ENCODE measurements at regions not wholly inside any gene's neighbourhood (a gene's known extent, or its start where the extent isn't known, plus 50 kb on each side); places are given as distances from the start of the nearest gene placed in this dataset.

GRCh38 chr1:170836141-170836540 is 99.2 kb upstream of the MROH9 start:
- no peaks in the 10 kb centered on the region for H3K9me3 ChIP-seq (ENCODE audit: control insufficient read depth in 2 of 2, low read length in 2 of 2)
- no peaks in the 10 kb centered on the region for H3K27me3 ChIP-seq (ENCODE audit: control insufficient read depth, insufficient read depth, low read length)
- Mint-ChIP-seq H3K27ac (no peak overlapping the region), H3K4me3 (no peak overlapping the region), H3K4me1 (no peaks in the 10 kb centered on the region), H3K36me3 (no peaks in the 10 kb centered on the region), H3K27me3 (no peaks in the 10 kb centered on the region), H3K9me3 (peaks cover 0 to 6% (median 3%) of the 10 kb centered on the region in 7 donors)
- no peaks in the 10 kb centered on the region for H3K36me3 ChIP-seq (ENCODE audit: control insufficient read depth, insufficient read depth, low read length)
- H3K4me1 ChIP-seq (ENCODE audit: control insufficient read depth, insufficient read depth, low read length, poor library complexity, severe bottlenecking): no peaks in the 10 kb centered on the region
- no peak overlapping the region for H3K27ac ChIP-seq (ENCODE audit: insufficient read depth, low read length, poor library complexity, severe bottlenecking)
- ATAC-seq (ENCODE audit: low read depth in 2 of 2): no peak
- no peak for DNase-seq
- no peak overlapping the region for H3K4me3 ChIP-seq (ENCODE audit: low read depth, low read length)

GRCh38 chr1:170840371-170840770 is 95.0 kb upstream of the MROH9 start:
- peaks cover 0 to 3% (median 0%) of the 10 kb centered on the region in 7 donors for H3K9me3 Mint-ChIP-seq
- no peaks in the 10 kb centered on the region for H3K27me3 Mint-ChIP-seq
- H3K36me3 ChIP-seq (ENCODE audit: control insufficient read depth, insufficient read depth, low read length): no peaks in the 10 kb centered on the region
- ATAC-seq (ENCODE audit: low read depth in 2 of 2): no peak
- no peak for DNase-seq
- H3K27ac Mint-ChIP-seq: no peak overlapping the region
- no peaks in the 10 kb centered on the region for H3K4me1 ChIP-seq (ENCODE audit: control insufficient read depth, insufficient read depth, low read length, poor library complexity, severe bottlenecking)
- H3K4me3 ChIP-seq (ENCODE audit: low read depth, low read length): no peak overlapping the region
- H3K36me3 Mint-ChIP-seq: no peaks in the 10 kb centered on the region
- no peaks in the 10 kb centered on the region for H3K4me1 Mint-ChIP-seq
- no peak overlapping the region for H3K4me3 Mint-ChIP-seq
- no peaks in the 10 kb centered on the region for H3K9me3 ChIP-seq (ENCODE audit: control insufficient read depth in 2 of 2, low read length in 2 of 2)
- no peak overlapping the region for H3K27ac ChIP-seq (ENCODE audit: insufficient read depth, low read length, poor library complexity, severe bottlenecking)
- no peaks in the 10 kb centered on the region for H3K27me3 ChIP-seq (ENCODE audit: control insufficient read depth, insufficient read depth, low read length)

GRCh38 chr1:170853302-170853701 is 82.0 kb upstream of the MROH9 start:
- H3K36me3 ChIP-seq (ENCODE audit: control insufficient read depth, insufficient read depth, low read length): no peaks in the 10 kb centered on the region
- Mint-ChIP-seq H3K27ac (no peak overlapping the region), H3K27me3 (no peaks in the 10 kb centered on the region), H3K4me3 (no peak overlapping the region), H3K9me3 (peaks cover 0 to 6% (median 0%) of the 10 kb centered on the region in 7 donors), H3K4me1 (no peaks in the 10 kb centered on the region), H3K36me3 (no peaks in the 10 kb centered on the region)
- no peaks in the 10 kb centered on the region for H3K4me1 ChIP-seq (ENCODE audit: control insufficient read depth, insufficient read depth, low read length, poor library complexity, severe bottlenecking)
- no peak overlapping the region for H3K27ac ChIP-seq (ENCODE audit: insufficient read depth, low read length, poor library complexity, severe bottlenecking)
- no peaks in the 10 kb centered on the region for H3K9me3 ChIP-seq (ENCODE audit: control insufficient read depth in 2 of 2, low read length in 2 of 2)
- no peak overlapping the region for H3K4me3 ChIP-seq (ENCODE audit: low read depth, low read length)
- ATAC-seq (ENCODE audit: low read depth in 2 of 2): no peak
- no peak for DNase-seq
- peaks cover 5% of the 10 kb centered on the region for H3K27me3 ChIP-seq (ENCODE audit: control insufficient read depth, insufficient read depth, low read length)

- H3K4me1 ChIP-seq (ENCODE audit: control insufficient read depth, insufficient read depth, low read length, poor library complexity, severe bottlenecking): no peaks in the 10 kb centered on the region
- Mint-ChIP-seq H3K27me3 (no peaks in the 10 kb centered on the region), H3K9me3 (peaks cover 0 to 6% (median 0%) of the 10 kb centered on the region in 7 donors), H3K4me1 (no peaks in the 10 kb centered on the region), H3K4me3 (no peak overlapping the region), H3K36me3 (no peaks in the 10 kb centered on the region), H3K27ac (no peak overlapping the region)
- H3K4me3 ChIP-seq (ENCODE audit: low read depth, low read length): no peak overlapping the region
- H3K36me3 ChIP-seq (ENCODE audit: control insufficient read depth, insufficient read depth, low read length): no peaks in the 10 kb centered on the region
- peaks cover 5% of the 10 kb centered on the region for H3K27me3 ChIP-seq (ENCODE audit: control insufficient read depth, insufficient read depth, low read length)
- no peak overlapping the region for H3K27ac ChIP-seq (ENCODE audit: insufficient read depth, low read length, poor library complexity, severe bottlenecking)
- ATAC-seq (ENCODE audit: low read depth in 2 of 2) (no peak), DNase-seq (no peak)
- H3K9me3 ChIP-seq (ENCODE audit: control insufficient read depth in 2 of 2, low read length in 2 of 2): no peaks in the 10 kb centered on the region
These were observed 81.5 kb upstream of the MROH9 start for GRCh38 chr1:170853867-170854266.

GRCh38 chr1:170854677-170855076 is 80.7 kb upstream of the MROH9 start:
- H3K36me3 Mint-ChIP-seq: no peaks in the 10 kb centered on the region
- no peak overlapping the region for H3K4me3 Mint-ChIP-seq
- no peak for ATAC-seq (ENCODE audit: low read depth in 2 of 2)
- peaks cover 0 to 6% (median 0%) of the 10 kb centered on the region in 7 donors for H3K9me3 Mint-ChIP-seq
- no peak for DNase-seq
- no peaks in the 10 kb centered on the region for H3K36me3 ChIP-seq (ENCODE audit: control insufficient read depth, insufficient read depth, low read length)
- peaks cover 5% of the 10 kb centered on the region for H3K27me3 ChIP-seq (ENCODE audit: control insufficient read depth, insufficient read depth, low read length)
- no peaks in the 10 kb centered on the region for H3K4me1 ChIP-seq (ENCODE audit: control insufficient read depth, insufficient read depth, low read length, poor library complexity, severe bottlenecking)
- no peak overlapping the region for H3K4me3 ChIP-seq (ENCODE audit: low read depth, low read length)
- no peaks in the 10 kb centered on the region for H3K27me3 Mint-ChIP-seq
- no peaks in the 10 kb centered on the region for H3K4me1 Mint-ChIP-seq
- no peak overlapping the region for H3K27ac Mint-ChIP-seq
- H3K27ac ChIP-seq (ENCODE audit: insufficient read depth, low read length, poor library complexity, severe bottlenecking): no peak overlapping the region
- no peaks in the 10 kb centered on the region for H3K9me3 ChIP-seq (ENCODE audit: control insufficient read depth in 2 of 2, low read length in 2 of 2)

GRCh38 chr1:170856455-170856854 is 78.9 kb upstream of the MROH9 start:
- Histone ChIP-seq H3K27ac (ENCODE audit: insufficient read depth, low read length, poor library complexity, severe bottlenecking) (no peak overlapping the region), H3K4me3 (ENCODE audit: low read depth, low read length) (no peak overlapping the region), H3K27me3 (ENCODE audit: control insufficient read depth, insufficient read depth, low read length) (peaks cover 4% of the 10 kb centered on the region), H3K36me3 (ENCODE audit: control insufficient read depth, insufficient read depth, low read length) (no peaks in the 10 kb centered on the region), H3K4me1 (ENCODE audit: control insufficient read depth, insufficient read depth, low read length, poor library complexity, severe bottlenecking) (no peaks in the 10 kb centered on the region), H3K9me3 (ENCODE audit: control insufficient read depth in 2 of 2, low read length in 2 of 2) (no peaks in the 10 kb centered on the region)
- DNase-seq: no peak
- Mint-ChIP-seq H3K27ac (no peak overlapping the region), H3K36me3 (no peaks in the 10 kb centered on the region), H3K4me3 (no peak overlapping the region), H3K9me3 (peaks cover 0 to 6% (median 0%) of the 10 kb centered on the region in 7 donors), H3K4me1 (no peaks in the 10 kb centered on the region), H3K27me3 (no peaks in the 10 kb centered on the region)
- ATAC-seq (ENCODE audit: low read depth in 2 of 2): no peak

DNA sequence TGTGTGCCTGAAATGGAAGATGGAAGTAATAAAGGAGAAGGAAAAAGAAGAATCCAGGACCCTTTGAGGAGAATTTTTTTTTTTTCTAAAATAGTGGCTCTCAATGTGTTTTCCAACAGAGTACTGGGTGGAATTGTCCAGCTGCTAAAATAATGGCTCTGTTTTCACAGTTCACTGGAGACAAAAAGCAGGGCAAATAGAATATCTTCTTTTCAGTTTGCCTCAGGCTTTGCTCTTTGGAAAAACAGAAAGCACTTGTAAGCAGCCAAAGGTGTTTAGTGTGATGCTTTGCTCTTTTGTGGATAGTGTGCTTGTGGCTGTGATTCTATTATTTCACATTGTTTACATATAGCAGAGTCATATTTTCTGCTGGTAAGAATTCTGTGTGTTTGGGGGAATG is 77.4 kb upstream of the MROH9 start:
- Mint-ChIP-seq H3K36me3 (no peaks in the 10 kb centered on the region), H3K9me3 (peaks cover 0 to 5% (median 0%) of the 10 kb centered on the region in 7 donors), H3K27ac (no peak overlapping the region), H3K4me1 (no peaks in the 10 kb centered on the region), H3K4me3 (no peak overlapping the region), H3K27me3 (no peaks in the 10 kb centered on the region)
- no peak for ATAC-seq (ENCODE audit: low read depth in 2 of 2)
- no peaks in the 10 kb centered on the region for H3K9me3 ChIP-seq (ENCODE audit: control insufficient read depth in 2 of 2, low read length in 2 of 2)
- no peak overlapping the region for H3K4me3 ChIP-seq (ENCODE audit: low read depth, low read length)
- no peaks in the 10 kb centered on the region for H3K4me1 ChIP-seq (ENCODE audit: control insufficient read depth, insufficient read depth, low read length, poor library complexity, severe bottlenecking)
- peaks cover 2% of the 10 kb centered on the region for H3K27me3 ChIP-seq (ENCODE audit: control insufficient read depth, insufficient read depth, low read length)
- H3K36me3 ChIP-seq (ENCODE audit: control insufficient read depth, insufficient read depth, low read length): no peaks in the 10 kb centered on the region
- DNase-seq: no peak
- H3K27ac ChIP-seq (ENCODE audit: insufficient read depth, low read length, poor library complexity, severe bottlenecking): no peak overlapping the region

DNA sequence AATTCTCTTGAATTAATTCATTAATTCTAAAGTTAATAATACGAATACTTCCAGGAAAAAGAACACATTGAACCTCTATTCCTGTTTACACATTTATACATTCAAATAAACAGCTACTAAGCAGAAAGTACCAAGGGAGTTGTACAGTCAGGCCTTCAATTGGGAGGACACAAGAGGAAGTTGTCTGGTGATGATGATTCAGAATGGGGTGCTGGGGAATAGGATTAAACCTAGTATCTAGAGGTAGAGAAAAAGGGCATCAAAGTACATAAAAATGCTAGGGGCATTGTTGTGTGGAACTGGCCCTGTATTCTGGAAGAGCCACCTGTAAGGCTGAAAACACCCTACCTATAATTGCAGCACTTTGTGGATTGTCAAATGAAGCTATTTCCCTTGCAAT is 71.7 kb upstream of the MROH9 start:
- no peaks in the 10 kb centered on the region for H3K36me3 ChIP-seq (ENCODE audit: control insufficient read depth, insufficient read depth, low read length)

More for the DNA sequence above, 71.7 kb upstream of the MROH9 start:
- no peaks in the 10 kb centered on the region for H3K27me3 ChIP-seq (ENCODE audit: control insufficient read depth, insufficient read depth, low read length)
- ATAC-seq (ENCODE audit: low read depth in 2 of 2): no peak
- Mint-ChIP-seq H3K27ac (no peak overlapping the region), H3K4me1 (no peaks in the 10 kb centered on the region), H3K36me3 (no peaks in the 10 kb centered on the region), H3K4me3 (no peak overlapping the region), H3K9me3 (no peaks in the 10 kb centered on the region), H3K27me3 (no peaks in the 10 kb centered on the region)
- H3K27ac ChIP-seq (ENCODE audit: insufficient read depth, low read length, poor library complexity, severe bottlenecking): no peak overlapping the region
- no peak overlapping the region for H3K4me3 ChIP-seq (ENCODE audit: low read depth, low read length)
- H3K4me1 ChIP-seq (ENCODE audit: control insufficient read depth, insufficient read depth, low read length, poor library complexity, severe bottlenecking): no peaks in the 10 kb centered on the region
- no peaks in the 10 kb centered on the region for H3K9me3 ChIP-seq (ENCODE audit: control insufficient read depth in 2 of 2, low read length in 2 of 2)
- DNase-seq: no peak
